Fibroblast of lung (primary cell): ENCODE measurements at regions not wholly inside any gene's neighbourhood (a gene's known extent, or its start where the extent isn't known, plus 50 kb on each side); places are given as distances from the start of the nearest gene placed in this dataset.

ENCODE experiments used
- DNase-seq, 2 donors: peaks; one replicate each; pipeline versions ENCODE4 v3.0.0 to v3.0.0-alpha.2; 2010; ENCODE audit warnings: low read depth in 2 of 2
- H2AFZ ChIP-seq: 2 replicates; pipeline ENCODE4 v1.5.1; 2012; ENCODE audit warnings: low read length, control low read depth, inconsistent platforms
- H3K27ac ChIP-seq: 2 replicates; pipeline ENCODE4 v1.5.1; 2011; ENCODE audit warnings: low read length, control low read depth; ENCODE audit not compliant: insufficient read depth
- H3K27me3 ChIP-seq: 2 replicates; pipeline ENCODE4 v1.5.1; 2011; ENCODE audit warnings: mild to moderate bottlenecking, low read length; ENCODE audit not compliant: control insufficient read depth, insufficient read depth
- H3K36me3 ChIP-seq: 2 replicates; pipeline ENCODE4 v1.5.1; 2011; ENCODE audit warnings: low read length; ENCODE audit not compliant: control insufficient read depth, insufficient read depth
- H3K4me1 ChIP-seq: 2 replicates; pipeline ENCODE4 v1.5.1; 2011; ENCODE audit warnings: low read length; ENCODE audit not compliant: control insufficient read depth, insufficient read depth; ENCODE audit errors: extremely low read depth
- H3K4me2 ChIP-seq: 2 replicates; pipeline ENCODE4 v1.5.1; 2011; ENCODE audit warnings: low read length, control low read depth; ENCODE audit not compliant: insufficient read depth; ENCODE audit errors: extremely low read depth
- H3K4me3 ChIP-seq, 4 experiments: fragments of 200-600 bp in 1 of 4; sonication (generic) in 1 of 4; replicated peaks in 1 of 4; 2 replicates each; pipeline ENCODE4 v1.5.1; 2011 to 2016; ENCODE audit warnings: low read length in 4 of 4, low read depth in 3 of 4, mild to moderate bottlenecking in 3 of 4, control low read depth in 2 of 4, inconsistent platforms in 1 of 4, mixed read lengths in 1 of 4; ENCODE audit not compliant: insufficient read depth in 1 of 4; ENCODE audit errors: control extremely low read depth in 1 of 4
- H3K79me2 ChIP-seq: 2 replicates; pipeline ENCODE4 v1.5.1; 2012; ENCODE audit warnings: mild to moderate bottlenecking, low read length, inconsistent platforms; ENCODE audit not compliant: control insufficient read depth, insufficient read depth
- H3K9ac ChIP-seq: 2 replicates; pipeline ENCODE4 v1.5.1; 2011; ENCODE audit warnings: mild to moderate bottlenecking, low read length, control low read depth; ENCODE audit not compliant: insufficient read depth
- H3K9me3 ChIP-seq: 2 replicates; pipeline ENCODE4 v1.5.1; 2012; ENCODE audit warnings: low read depth, low read length; ENCODE audit not compliant: control insufficient read depth, insufficient read depth
- H4K20me1 ChIP-seq: 2 replicates; pipeline ENCODE4 v1.5.1; 2011; ENCODE audit warnings: low read length; ENCODE audit not compliant: control insufficient read depth, insufficient read depth; ENCODE audit errors: extremely low read depth
- EZH2 ChIP-seq: IDR thresholded peaks from 2 replicates; pipeline ENCODE4 v1.5.1; 2012; ENCODE audit warnings: low read length, control low read depth, mild to moderate bottlenecking; ENCODE audit errors: missing control alignments
- TF ChIP-seq, protein P1 (sequence below), 2 donors: IDR thresholded peaks in 1 of 2; conservative IDR thresholded peaks in 1 of 2; 1 replicate in 1 of 2; 2 replicates in 1 of 2; pipeline ENCODE4 v1.5.1; 2011 to 2012; ENCODE audit warnings: low read length in 2 of 2, control low read depth in 1 of 2, inconsistent platforms in 1 of 2, low read depth in 1 of 2, mild to moderate bottlenecking in 1 of 2

DNA sequence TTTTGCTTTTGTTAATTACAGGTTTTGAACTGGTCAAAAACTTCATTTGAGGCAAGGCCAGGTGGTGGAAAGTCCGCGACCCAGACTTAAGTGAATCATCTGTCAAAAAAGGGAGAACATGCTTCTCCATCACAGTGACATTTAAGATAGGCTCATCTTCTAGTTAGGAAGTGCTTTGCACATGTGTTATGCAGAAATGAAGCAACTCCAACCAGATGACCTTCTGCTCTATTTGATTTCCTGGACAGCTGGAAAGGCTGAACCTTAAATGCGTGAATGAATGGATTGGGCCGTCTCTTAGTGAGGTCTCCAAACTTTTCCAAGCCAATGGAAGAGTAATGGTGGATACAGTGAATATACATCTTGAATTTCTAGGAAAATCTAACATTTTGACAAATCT lies 101.6 kb upstream of the FAM13C start:
- Histone ChIP-seq H3K36me3 (no peaks in the 10 kb centered on the region), H3K9ac (no peak overlapping the region), H3K27me3 (no peaks in the 10 kb centered on the region), H3K9me3 (no peaks in the 10 kb centered on the region), H3K4me1 (peaks cover 2% of the 10 kb centered on the region), H4K20me1 (no peaks in the 10 kb centered on the region), H3K79me2 (no peaks in the 10 kb centered on the region), H3K4me2 (no peak overlapping the region), H2AFZ (no peak overlapping the region), H3K27ac (no peak overlapping the region), H3K4me3 (no peak overlapping the region)
- no peak for DNase-seq
- TF ChIP-seq, protein P1, sequence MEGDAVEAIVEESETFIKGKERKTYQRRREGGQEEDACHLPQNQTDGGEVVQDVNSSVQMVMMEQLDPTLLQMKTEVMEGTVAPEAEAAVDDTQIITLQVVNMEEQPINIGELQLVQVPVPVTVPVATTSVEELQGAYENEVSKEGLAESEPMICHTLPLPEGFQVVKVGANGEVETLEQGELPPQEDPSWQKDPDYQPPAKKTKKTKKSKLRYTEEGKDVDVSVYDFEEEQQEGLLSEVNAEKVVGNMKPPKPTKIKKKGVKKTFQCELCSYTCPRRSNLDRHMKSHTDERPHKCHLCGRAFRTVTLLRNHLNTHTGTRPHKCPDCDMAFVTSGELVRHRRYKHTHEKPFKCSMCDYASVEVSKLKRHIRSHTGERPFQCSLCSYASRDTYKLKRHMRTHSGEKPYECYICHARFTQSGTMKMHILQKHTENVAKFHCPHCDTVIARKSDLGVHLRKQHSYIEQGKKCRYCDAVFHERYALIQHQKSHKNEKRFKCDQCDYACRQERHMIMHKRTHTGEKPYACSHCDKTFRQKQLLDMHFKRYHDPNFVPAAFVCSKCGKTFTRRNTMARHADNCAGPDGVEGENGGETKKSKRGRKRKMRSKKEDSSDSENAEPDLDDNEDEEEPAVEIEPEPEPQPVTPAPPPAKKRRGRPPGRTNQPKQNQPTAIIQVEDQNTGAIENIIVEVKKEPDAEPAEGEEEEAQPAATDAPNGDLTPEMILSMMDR (conservative IDR thresholded peaks at IDR 0.05 in 1 of 2, IDR thresholded peaks at IDR 0.05 in 1 of 2; ENCODE audit: low read depth in 1 of 2, low read length in 2 of 2), result no peak
- no peak for TF ChIP-seq EZH2

DNA sequence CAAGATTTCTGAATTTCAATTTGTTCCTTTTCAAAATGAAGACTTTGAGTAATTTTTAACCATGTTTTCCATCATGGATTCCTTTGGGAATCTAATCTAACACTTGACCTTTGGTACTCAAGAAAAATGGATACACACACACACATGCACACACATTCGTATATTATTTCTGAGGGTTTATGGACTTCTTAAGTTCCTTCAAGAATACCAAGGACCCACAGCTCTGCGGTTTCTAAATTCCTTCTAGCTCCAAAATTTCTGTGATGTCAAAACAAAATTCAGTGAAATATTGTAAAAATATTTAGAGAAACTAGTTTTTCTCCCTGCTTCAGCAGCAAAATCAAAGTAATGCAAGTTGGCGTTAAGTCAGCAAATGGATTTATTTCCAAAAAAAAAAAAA lies 98.3 kb upstream of the FAM13C start:
- H3K4me3 ChIP-seq, result no peak overlapping the region
- no peak overlapping the region for H3K9ac ChIP-seq
- H3K27ac ChIP-seq, result no peak overlapping the region
- peaks cover 2% of the 10 kb centered on the region for H3K4me1 ChIP-seq
- no peaks in the 10 kb centered on the region for H3K9me3 ChIP-seq
- H3K27me3 ChIP-seq, result no peaks in the 10 kb centered on the region
- H3K4me2 ChIP-seq, result no peak overlapping the region
- DNase-seq, result peak in 1 of 2 donors; percentile 5
- no peaks in the 10 kb centered on the region for H3K79me2 ChIP-seq
- TF ChIP-seq, protein P1 (conservative IDR thresholded peaks at IDR 0.05 in 1 of 2, IDR thresholded peaks at IDR 0.05 in 1 of 2; ENCODE audit: low read depth in 1 of 2, low read length in 2 of 2), result no peak
- no peak for TF ChIP-seq EZH2
- no peaks in the 10 kb centered on the region for H3K36me3 ChIP-seq
- H4K20me1 ChIP-seq, result no peaks in the 10 kb centered on the region
- no peak overlapping the region for H2AFZ ChIP-seq

DNA sequence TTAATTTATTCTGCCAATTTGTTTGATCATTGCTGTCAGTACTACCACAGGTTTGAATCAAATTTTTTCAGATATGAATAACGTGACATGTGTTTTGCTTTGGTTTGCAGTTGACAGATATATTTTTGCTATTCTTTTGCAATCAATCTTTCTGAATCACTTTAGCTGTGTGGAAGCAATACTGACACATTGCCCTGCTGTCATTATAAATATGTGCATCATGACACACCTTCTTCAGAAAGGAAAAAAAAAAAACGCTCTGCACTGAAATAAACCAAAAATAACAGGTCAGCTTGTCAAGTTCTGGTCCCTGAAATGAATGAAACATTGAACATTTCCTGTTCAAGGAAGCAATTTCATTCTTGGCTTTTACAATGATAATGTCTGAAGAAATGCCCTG lies 93.8 kb upstream of the FAM13C start:
- Histone ChIP-seq H3K9me3 (no peaks in the 10 kb centered on the region), H3K9ac (no peak overlapping the region), H3K27ac (no peak overlapping the region), H3K79me2 (no peaks in the 10 kb centered on the region), H3K27me3 (no peaks in the 10 kb centered on the region), H3K4me1 (no peaks in the 10 kb centered on the region), H3K4me3 (no peak overlapping the region), H4K20me1 (no peaks in the 10 kb centered on the region), H3K4me2 (no peak overlapping the region), H3K36me3 (no peaks in the 10 kb centered on the region), H2AFZ (no peak overlapping the region)
- DNase-seq, result peak in 1 of 2 donors; percentile 4
- no peak for TF ChIP-seq EZH2
- TF ChIP-seq, protein P1 (conservative IDR thresholded peaks at IDR 0.05 in 1 of 2, IDR thresholded peaks at IDR 0.05 in 1 of 2; ENCODE audit: low read depth in 1 of 2, low read length in 2 of 2), result no peak
